HG02642 (cell line): ENCODE measurements at regions not wholly inside any gene's neighbourhood (a gene's known extent, or its start where the extent isn't known, plus 50 kb on each side); places are given as distances from the start of the nearest gene placed in this dataset.

Source experiments
- ATAC-seq: cut with Tn5 transposase; IDR thresholded peaks from one replicate; pipeline ENCODE4 v1.9.1; 2021; ENCODE audit warnings: mild to moderate bottlenecking; ENCODE audit not compliant: unreplicated experiment, poor library complexity

- ATAC-seq: no peak
Observed at GRCh38 chr10:35707642-35708425, 65.7 kb upstream of the FZD8 start.

- ATAC-seq: no peak
Observed at GRCh38 chr10:35706959-35707358, 64.9 kb upstream of the FZD8 start.

GRCh38 chr10:35705671-35706070 lies 63.6 kb upstream of the FZD8 start:
- ATAC-seq: no peak

GRCh38 chr10:35705051-35705450 lies 63.0 kb upstream of the FZD8 start:
- no peak for ATAC-seq

GRCh38 chr10:35704401-35704800 lies 62.3 kb upstream of the FZD8 start:
- no peak for ATAC-seq

GRCh38 chr10:35700487-35700882 lies 58.4 kb upstream of the FZD8 start:
- no peak for ATAC-seq

GRCh38 chr10:35699848-35700486 lies 57.9 kb upstream of the FZD8 start:
- ATAC-seq: no peak

- ATAC-seq: no peak
Observed at GRCh38 chr10:35696392-35697287, 54.5 kb upstream of the FZD8 start.

- no peak for ATAC-seq
Observed at GRCh38 chr10:35693800-35694199, 51.7 kb upstream of the FZD8 start.
